NCI-H146 treated with DMSO at 0.1 percent for 48 hours (cell line): ENCODE measurements at regions not wholly inside any gene's neighbourhood (a gene's known extent, or its start where the extent isn't known, plus 50 kb on each side); places are given as distances from the start of the nearest gene placed in this dataset.
A peak's percentile ranks its signal among the peaks of the same experiment; 100 is the strongest.
"Not testable (repeated sequence)": the region's sequence is repeated elsewhere in the genome, so short reads cannot be mapped to it uniquely, and the experiment has no call there.

Experiments used
- DNase-seq: peaks from one replicate; lab custom pipeline; 2025; ENCODE audit not compliant: unreplicated experiment; lab: John Stamatoyannopoulos, UW

DNA sequence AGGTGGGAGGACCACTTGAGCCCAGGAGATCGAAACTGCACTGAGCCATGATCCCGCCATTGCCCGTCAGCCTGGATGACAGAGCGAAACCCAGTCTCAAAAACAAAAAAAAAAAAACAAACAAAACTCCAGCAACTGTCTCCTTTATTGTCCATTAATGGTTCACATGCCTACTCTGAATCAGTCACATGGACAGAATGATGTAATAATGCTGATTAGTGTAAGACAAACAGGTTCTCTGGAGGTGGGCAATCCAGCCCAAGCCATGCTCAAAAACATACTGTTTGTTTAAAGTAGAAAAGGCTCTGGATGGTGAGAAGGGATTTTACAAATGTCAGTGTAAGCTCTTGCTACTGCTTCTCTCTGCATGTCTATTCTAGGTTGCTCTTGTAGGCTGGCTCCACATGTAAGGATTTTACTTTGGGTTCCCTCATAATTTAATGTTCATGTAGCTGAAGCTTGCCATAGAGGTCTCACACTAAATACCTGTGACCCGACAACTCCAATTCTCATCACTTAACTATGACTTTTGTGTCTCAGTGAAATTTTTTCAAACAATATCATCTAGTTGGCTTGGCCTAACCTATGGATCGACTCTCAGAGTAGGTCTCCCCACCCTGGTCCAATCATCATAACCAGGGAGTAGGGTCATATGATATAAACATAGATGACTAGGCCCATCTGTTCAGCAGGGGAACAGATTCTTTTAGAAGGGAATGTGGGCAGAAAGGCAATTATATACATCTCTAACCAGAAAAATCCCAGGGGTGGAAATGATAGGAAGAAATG lies 83.9 kb upstream of the SLC39A10 start:
- no peak for DNase-seq

DNA sequence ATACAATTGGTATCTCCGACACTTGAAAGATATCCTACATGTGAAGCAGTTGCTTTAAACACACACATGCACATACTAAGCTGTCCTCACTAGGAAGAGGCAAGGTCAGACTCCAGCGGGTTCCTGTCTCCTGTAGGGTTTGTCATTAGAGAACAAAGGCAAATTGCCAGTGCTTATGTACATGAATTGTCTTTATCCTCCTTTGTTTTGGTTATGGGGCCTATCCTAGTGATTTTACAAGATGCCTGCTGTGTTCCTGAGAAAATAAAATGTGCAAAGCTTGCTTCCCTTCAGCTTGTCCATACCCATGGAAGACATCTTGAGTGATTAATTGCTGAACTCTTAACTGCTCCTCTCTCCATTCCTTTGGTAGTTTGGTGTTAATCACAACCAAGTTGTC lies 86.7 kb upstream of the SLC39A10 start:
- peak; percentile 71 for DNase-seq

DNA sequence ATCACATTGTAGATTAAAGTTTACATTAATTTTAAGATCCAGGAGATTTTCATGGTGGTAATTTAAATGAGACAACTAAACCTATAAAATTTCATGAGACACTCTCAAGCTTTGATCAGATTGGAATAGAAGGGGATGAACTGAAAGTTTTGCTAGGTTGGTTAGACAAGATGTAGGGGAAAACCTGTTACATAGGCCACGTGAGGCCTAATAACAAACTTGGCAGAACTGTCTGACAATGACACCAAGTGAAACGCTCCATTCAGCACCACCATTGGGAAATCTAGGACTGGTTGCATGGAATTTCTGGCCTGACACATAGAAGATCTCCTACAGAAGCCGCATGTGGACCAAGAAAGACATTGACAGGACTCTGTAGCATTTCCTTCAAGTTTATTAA lies 87.8 kb upstream of the SLC39A10 start:
- no peak for DNase-seq

DNA sequence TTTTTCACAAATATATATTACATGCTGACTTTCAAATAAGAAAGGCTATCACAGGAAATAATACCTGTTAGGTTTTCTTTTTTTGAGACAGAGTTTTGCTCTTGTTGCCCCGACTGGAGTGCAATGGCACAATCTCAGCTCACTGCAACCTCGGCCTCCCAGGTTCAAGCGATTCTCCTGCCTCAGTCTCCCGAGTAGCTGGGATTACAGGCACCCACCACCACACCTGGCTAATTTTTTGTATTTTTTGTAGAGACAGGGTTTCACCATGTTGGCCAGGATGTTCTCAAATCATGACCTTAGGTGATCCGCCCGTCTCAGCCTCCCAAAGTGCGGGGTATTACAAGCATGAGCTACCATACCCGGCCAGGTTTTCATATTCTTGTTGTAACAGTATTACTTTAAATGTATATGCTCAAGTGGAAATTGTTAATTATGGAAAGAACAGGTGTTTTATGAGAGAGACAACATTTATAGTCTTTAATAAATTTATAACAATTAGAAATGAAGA lies 92.3 kb upstream of the SLC39A10 start:
- DNase-seq = not testable (repeated sequence)

DNA sequence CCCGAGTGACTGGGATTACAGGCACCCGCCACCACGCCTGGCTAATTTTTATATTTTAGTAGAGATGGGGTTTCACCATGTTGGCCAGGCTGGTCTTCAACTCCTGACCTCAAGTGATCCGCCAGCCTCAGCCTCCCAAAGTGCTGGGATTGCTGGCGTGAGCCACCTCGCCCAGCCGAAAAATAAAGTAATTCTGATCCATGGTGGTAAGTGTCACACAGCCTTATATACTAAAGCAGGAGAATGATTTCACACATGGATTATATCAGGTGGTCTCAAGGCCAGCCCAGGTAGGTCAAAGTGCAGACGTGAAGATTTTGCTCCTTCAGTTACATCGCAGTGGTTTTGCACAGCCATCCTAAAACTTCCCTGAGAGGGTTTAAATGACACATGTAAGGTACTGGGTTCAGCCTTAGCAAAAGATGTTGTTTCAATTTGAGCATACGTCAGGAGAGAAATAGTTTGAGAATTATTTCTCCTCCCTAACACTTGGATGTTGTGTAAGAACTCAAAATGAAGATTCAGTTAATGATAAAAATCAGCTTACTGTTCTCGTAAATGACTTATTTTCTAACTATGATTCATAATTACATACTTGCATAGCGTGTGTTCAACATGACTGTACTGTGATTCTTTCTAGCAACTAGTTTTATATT lies 93.0 kb upstream of the SLC39A10 start:
- DNase-seq = no peak

DNA sequence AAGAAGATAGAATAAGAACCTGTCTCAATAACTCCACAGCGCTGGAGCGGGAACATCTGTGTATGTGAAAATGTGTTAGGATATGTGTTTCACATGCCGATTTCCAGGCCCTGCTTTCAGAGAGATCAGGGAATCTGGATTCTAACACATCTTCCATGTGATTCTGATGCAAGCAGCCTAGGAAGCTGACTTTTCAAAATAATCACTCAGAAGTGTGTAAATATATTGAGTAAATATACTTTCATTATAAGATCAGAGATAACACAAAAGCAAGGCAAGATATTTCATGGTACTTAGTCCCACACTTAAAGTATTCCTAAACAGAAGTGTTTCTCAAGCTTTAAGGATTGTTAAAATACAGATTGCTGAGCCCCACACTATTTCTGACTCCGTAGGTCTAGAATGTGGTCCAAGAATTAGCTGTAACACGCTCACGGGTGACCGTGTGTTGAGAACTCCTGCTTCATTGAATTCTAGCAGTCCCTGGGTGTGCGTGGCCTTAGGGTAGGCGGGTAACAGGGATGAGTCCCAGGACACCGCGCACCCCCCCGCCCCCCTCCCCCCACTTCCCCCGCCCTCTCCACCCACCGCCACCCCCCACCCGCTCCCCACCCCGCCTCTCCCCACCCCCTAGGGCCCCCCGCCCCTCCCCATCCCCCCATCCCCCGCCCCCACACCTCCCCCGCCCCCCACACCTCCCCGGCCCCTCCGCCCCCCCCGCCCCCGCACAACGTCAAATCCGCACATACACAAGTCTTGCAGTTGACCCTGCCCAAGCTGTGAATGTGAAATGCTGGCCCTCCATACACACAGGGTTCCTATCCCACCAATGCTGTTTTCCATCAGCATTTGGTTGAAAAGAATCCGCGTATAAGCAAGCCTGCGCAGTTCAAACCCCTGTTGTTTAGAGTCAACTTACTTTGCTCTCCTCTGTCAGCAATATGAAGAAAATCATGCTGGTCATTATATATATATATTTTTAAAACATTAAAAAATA lies 94.2 kb upstream of the SLC39A10 start:
- no peak for DNase-seq

DNA sequence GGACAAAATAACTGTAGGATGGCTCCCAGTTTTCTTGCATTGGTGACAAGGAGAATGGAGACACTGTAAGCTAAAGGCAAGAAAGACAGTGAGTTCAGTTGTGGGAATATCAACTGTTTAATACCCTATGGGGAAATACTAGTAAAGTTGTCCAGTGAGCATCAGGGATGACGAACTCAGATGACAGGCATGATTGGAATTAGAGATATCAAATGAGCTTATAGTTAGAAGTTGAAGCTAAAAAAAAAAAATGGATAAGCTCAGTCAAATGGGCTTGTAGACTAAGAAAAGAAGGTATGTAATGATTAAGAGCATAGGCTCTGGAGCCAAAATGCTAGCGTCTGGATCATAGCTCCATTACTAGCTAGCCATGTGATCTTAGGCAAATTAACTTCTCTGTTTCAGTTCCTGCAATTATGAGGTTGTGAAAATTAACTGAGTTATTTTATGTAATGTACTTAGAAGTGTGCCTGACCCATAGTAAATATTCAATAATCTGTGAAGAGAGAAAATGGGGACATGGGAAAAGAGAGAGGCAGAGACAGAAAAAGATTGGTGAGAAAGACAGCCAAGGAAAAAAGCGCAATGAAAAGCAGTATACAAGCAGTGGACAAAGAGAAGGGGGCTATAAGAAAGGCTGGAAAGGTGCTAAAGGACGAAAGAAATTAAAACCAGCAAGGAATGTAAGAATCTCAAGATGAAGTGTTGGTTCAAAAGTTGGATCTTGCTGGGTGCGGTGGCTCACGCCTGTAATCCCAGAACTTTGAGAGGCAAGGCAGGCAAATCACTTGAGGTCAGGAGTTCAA lies 95.7 kb upstream of the SLC39A10 start:
- no peak for DNase-seq

DNA sequence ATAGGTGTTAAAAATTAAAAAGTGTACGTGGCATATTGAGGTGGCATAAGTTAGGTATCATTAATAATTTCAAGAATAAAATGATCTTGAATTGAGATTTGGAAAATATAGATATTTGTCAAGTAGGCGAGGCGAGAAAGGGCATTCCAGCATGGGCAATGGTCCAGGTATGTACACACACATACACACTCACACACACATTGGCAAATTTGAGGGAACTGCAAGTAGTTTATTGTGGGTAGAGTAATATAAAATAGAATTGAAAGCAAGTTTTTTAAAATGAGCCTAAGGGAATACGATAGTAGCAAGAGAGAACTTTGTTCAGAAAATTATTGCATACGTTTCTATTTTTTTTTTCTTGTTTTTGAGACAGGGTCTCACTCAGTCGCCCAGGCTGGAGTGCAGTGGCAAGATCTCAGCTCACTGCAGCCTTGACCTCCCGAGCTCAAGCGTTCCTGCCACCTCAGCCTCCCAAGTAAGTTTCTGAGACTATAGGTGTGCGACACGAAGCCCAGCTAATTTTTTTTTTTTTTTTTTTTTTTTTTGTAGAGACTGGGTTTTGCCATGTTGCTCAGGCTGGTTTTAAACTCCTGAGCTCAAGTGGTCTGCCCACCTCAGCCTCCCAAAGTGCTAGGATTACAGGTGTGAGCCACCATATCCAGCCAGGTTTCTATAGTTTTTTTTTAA lies 96.7 kb upstream of the SLC39A10 start:
- no peak for DNase-seq

DNA sequence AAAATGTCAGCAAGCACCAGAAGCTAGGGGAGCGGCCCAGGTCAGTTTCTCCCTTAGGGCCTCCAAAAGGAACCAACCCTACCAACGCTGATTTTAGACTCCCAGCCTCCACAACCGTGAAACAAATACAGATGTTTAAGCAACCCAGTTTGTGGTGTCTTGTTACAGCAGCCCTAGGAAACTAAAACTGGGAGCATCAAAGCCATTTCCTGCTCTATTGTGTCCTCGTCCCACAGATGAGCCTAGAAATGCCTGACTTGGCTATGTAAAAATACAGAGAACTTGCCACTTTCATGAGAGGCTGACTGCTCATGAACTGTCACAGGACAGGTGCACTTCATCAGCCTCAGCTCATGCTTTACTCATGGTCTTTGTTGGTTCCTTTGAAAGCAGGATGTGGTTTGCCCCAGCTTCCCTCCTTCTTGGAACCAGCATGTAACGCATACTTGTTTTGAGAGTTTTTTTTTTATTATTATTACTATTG lies 97.6 kb upstream of the SLC39A10 start:
- no peak for DNase-seq

DNA sequence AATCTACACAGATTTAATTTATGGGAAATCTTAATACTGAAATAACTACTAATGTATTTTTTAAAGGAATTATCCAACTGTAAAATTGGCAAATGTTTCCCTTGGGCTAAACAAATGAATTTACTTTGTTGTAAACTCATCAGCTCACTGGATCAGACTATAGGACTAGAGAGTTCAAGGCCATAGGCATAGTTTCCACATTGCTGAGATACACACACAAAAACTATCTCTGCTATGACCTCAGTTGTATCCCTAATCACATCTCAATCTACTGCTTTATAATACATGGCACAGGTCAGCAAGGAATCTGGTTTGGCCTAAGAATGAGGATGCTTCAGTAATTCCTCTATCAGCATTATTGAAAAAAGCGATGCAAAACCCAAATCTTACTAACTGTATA lies 101.1 kb upstream of the SLC39A10 start:
- DNase-seq = no peak

DNA sequence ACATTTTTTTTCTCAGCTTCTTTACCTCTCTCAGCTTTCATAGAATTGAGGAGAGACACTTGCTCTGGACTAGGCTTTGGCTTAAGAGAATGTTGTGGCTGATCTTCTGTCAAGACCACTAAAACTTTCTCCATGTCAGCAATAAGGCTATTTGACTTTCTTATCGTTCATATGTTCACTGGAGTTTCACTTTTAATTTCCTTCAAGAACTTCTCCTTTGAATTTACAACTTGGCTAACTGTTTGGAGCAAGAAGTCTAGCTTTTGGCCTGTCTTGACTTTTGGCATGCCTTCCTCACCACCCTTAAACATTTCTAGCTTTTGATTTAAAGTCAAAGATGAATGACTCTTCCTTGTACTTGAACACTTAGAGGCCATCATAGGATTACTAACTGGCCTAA lies 104.4 kb upstream of the SLC39A10 start:
- DNase-seq = no peak

DNA sequence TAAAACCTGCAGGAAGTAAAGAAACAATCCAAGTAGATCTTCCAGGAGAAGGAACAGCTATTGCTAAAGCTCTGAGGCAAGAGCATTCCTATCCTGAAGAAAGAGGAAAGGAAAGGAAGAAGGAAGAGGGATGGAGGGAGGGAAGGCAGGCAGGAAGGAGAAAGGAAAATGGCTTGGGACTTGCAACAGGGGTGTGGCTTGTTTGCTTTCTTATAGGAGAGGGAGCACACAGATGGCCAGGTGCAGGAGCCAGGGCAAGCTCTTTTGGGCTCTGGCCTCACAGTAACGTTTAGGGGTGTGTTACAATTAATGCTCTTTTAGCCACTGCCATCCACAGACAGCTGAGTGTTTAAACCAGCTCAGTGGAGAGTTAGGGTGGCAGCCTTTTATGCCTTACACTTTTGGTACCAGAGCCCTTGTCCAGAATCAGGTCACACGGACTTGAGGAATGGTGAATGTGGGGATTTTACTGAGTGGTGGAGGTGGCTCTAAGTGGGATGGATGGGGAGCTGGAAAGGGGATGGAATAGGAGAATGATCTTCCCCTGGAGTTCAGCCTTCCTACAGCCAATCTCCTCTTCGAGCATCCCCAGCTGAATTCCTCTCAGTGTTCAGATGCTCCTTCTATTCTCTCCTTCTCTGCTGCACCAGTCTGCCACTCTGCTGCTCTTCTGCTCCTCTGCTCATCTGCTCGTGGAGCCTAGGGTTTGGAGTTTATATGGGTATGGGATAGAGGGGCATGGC lies 108.7 kb upstream of the SLC39A10 start:
- DNase-seq = no peak

DNA sequence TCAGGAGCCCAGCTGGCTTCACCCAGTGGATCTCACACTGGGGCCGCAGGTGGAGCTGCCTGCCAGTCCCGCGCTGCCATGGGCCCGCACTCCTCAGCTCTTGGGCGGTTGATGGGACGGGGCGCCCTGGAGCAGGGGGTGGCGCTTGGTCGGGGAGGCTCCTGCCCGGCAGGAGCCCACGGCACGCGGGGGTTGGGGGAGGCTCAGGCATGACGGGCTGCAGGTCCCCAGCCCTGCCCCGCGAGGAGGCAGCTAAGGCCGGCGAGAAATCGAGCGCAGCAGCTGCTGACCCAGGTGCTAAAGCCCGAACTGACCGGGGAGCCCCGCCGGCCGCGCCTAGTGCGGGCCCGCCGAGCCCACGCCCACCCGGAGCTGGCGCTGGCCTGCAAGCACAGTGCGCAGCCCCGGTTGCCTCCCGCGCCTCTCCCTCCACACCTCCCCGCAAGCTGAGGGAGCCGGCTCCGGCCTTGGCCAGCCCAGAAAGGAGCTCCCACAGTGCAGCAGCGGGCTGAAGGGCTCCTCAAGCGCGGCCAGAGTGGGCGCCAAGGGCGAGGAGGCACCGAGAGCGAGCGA lies 109.7 kb upstream of the SLC39A10 start:
- DNase-seq = not testable (repeated sequence)

DNA sequence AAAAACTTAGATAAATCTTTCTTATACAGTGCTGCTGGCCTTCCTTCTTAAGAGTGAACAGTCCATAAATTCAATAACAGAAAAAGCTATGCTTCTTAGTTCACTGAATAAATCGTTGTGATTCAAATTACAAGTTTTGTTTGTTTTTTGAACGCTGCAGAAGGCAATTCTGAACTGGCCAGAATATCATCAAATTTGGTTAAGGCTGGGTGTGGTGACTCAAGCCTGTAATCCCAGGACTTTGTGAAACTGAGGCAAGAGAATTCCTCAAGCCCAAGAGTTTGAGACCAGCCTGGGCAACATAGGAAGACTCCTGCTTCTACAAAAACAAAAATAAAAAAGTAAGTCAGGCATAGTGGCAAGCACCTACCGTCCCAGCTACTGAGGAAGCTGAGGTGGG lies 111.2 kb upstream of the SLC39A10 start:
- no peak for DNase-seq

DNA sequence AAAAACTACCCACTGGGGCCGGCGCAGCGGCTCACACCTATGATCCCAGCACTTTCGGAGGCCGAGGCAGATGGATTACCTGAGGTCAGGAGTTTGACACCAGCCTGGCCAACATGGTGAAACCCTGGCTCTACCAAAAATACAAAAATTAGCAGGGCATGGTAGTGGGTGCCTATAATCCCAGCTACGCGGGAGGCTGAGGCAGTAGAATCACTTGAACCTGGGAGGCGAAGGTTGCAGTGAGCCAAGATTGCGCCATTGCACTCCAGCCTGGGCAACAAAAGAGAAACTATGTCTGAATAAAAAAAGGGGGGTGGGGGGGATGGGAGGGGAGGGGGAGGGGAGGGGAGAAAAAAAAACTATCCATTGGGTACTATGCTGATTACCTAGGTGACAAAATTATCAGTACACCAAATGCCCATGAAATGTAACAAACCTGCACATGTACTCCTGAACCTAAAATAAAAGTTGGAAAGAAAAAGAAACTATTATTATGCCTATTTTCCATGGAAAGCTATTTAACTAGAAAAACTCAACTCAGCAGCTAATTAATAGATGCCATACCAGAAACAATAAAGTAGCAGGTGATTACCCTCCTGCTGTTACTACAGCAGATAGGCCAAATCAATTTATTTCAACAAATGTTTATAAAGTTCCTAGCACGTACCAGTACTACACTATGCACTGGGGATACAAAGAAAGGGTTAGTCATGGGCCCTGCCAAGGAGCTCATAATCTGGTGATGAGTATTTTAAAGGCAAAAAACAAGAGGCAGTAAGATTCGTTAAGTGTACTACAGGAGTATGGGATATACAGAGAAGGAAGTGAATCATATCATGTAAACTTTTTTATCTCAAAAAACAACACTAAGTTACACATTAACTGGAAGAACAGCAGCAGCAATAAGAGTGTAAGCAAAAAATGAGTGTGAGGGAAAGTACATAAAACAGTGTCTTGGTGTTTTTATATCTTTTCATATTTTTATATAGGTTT lies 112.8 kb upstream of the SLC39A10 start:
- DNase-seq = no peak

DNA sequence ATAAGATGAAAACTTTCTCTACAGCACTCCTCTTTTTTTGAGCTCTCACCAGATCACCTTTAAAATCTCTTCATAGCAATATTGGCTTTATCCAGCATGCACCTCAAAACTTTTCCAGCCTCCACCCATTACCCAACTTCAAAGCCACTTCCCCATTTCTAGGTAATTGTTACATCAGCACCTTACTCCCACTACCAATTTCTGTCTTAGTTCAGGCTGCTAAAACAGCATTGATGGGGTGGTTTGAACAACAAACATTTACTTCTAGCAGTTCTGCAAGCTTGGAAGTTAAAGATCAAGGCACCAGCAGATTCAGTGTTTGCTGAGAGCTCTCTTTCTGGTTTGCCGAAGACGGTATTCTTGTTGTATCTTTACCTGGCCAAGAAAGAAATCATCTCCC lies 114.0 kb upstream of the SLC39A10 start:
- no peak for DNase-seq

DNA sequence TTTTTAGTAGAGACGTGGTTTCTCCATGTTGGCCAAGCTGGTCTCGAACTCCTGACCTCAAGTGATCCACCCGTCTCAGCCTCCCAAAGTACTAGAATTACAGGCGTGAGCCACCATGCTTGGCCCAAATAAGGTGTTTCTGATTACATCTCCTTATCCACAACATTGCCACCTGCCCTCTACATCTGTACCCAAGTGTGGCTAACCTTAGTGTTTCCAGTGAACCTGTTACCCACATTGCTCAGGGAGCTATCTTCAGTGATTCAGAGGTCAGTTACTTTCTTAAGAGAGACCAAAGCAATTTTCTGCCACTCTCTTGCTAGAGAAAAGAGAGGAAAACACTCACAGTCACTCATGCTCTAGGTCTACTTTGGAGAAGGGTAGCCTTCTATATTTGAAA lies 115.0 kb upstream of the SLC39A10 start:
- no peak for DNase-seq

DNA sequence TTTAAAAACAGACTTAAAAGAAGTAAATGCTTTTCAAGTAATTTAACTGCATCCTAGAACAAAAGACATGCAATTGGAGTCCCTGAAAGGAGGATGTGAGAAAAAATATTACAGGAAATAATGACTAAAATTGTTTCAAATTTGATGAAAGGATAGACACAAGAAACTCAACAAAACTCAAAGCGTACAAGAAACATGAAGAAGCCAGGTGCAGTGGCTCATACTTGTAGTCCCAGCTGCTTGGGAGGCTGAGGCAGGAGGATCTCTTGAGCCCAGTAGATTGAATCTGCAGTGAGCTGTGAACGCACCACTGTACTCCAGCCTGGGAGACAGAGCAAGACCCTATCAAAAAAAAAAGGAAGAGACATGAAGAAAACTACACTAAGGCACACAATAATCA lies 118.1 kb upstream of the SLC39A10 start:
- no peak for DNase-seq
